H9 (cell line): ENCODE measurements at regions not wholly inside any gene's neighbourhood (a gene's known extent, or its start where the extent isn't known, plus 50 kb on each side); places are given as distances from the start of the nearest gene placed in this dataset.

ENCODE experiments used
- DNase-seq: peaks from one replicate; pipeline ENCODE4 v3.0.0-alpha.2; 2017
- H2AFZ ChIP-seq: one replicate; pipeline ENCODE4 v1.6.1; 2013; ENCODE audit warnings: mild to moderate bottlenecking, low read length, control low read depth, moderate library complexity
- H2AK5ac ChIP-seq: 2 replicates; pipeline ENCODE4 v1.6.1; 2013; ENCODE audit warnings: low read length, control low read depth, mixed read lengths; ENCODE audit not compliant: insufficient read length
- H2BK120ac ChIP-seq: one replicate; pipeline ENCODE4 v1.6.1; 2013; ENCODE audit warnings: low read depth, mild to moderate bottlenecking, low read length, control low read depth, inconsistent platforms; ENCODE audit not compliant: poor library complexity, severe bottlenecking
- H2BK12ac ChIP-seq: 2 replicates; pipeline ENCODE4 v1.6.1; 2013; ENCODE audit warnings: low read length, control low read depth, mixed read lengths, low read depth; ENCODE audit not compliant: insufficient read length
- H2BK15ac ChIP-seq: 2 replicates; pipeline ENCODE4 v1.6.1; 2013; ENCODE audit warnings: low read depth, low read length, control low read depth
- H2BK20ac ChIP-seq: one replicate; pipeline ENCODE4 v1.6.1; 2013; ENCODE audit warnings: low read depth, mild to moderate bottlenecking, low read length, control low read depth, inconsistent platforms; ENCODE audit not compliant: poor library complexity, severe bottlenecking
- H2BK5ac ChIP-seq: 2 replicates; pipeline ENCODE4 v1.6.1; 2013; ENCODE audit warnings: low read length, control low read depth, mixed read lengths; ENCODE audit not compliant: insufficient read length
- H3K14ac ChIP-seq: 2 replicates; pipeline ENCODE4 v1.6.1; 2013; ENCODE audit warnings: low read length, control low read depth; ENCODE audit not compliant: insufficient read depth
- H3K18ac ChIP-seq: 2 replicates; pipeline ENCODE4 v1.6.1; 2013; ENCODE audit warnings: low read depth, mild to moderate bottlenecking, mixed read lengths, low read length, control low read depth; ENCODE audit not compliant: insufficient read length
- H3K23ac ChIP-seq: 2 replicates; pipeline ENCODE4 v1.6.1; 2013; ENCODE audit warnings: low read length, control low read depth, mixed read lengths, low read depth; ENCODE audit not compliant: insufficient read length
- H3K23me2 ChIP-seq: 2 replicates; pipeline ENCODE4 v1.6.1; 2013; ENCODE audit warnings: low read depth, mild to moderate bottlenecking, mixed read lengths, low read length, control low read depth; ENCODE audit not compliant: insufficient read length, poor library complexity, severe bottlenecking
- H3K27ac ChIP-seq: 2 replicates; pipeline ENCODE4 v1.5.1; 2013; ENCODE audit warnings: low read length, control low read depth, mixed read lengths, low read depth; ENCODE audit not compliant: insufficient read length
- H3K27me3 ChIP-seq: 2 replicates; pipeline ENCODE4 v1.6.1; 2013; ENCODE audit warnings: low read length, control low read depth, inconsistent platforms; ENCODE audit not compliant: insufficient read depth
- H3K4ac ChIP-seq: 2 replicates; pipeline ENCODE4 v1.6.1; 2013; ENCODE audit warnings: low read depth, mild to moderate bottlenecking, control low read depth, inconsistent platforms, low read length, moderate library complexity
- H3K4me1 ChIP-seq: 2 replicates; pipeline ENCODE4 v1.6.1; 2013; ENCODE audit warnings: low read length, control low read depth, inconsistent platforms; ENCODE audit not compliant: insufficient read depth
- H3K4me2 ChIP-seq: 2 replicates; pipeline ENCODE4 v1.6.1; 2013; ENCODE audit warnings: low read length, control low read depth, mixed read lengths; ENCODE audit not compliant: insufficient read length, insufficient read depth
- H3K56ac ChIP-seq: 2 replicates; pipeline ENCODE4 v1.6.1; 2013; ENCODE audit warnings: low read depth, mild to moderate bottlenecking, mixed read lengths, low read length, control low read depth; ENCODE audit not compliant: insufficient read length
- H3K79me1 ChIP-seq: 2 replicates; pipeline ENCODE4 v1.6.1; 2013; ENCODE audit warnings: low read depth, mild to moderate bottlenecking, moderate library complexity, low read length, control low read depth, inconsistent platforms; ENCODE audit not compliant: insufficient read depth, poor library complexity, severe bottlenecking
- H3K79me2 ChIP-seq: 2 replicates; pipeline ENCODE4 v1.6.1; 2013; ENCODE audit warnings: low read length, control low read depth, inconsistent platforms; ENCODE audit not compliant: insufficient read depth
- H3K9ac ChIP-seq: 2 replicates; pipeline ENCODE4 v1.6.1; 2013; ENCODE audit warnings: low read length, control low read depth, mixed read lengths; ENCODE audit not compliant: insufficient read length; ENCODE audit errors: extremely low read depth
- H3K9me3 ChIP-seq: one replicate; pipeline ENCODE4 v1.6.1; 2013; ENCODE audit warnings: low read depth, low read length, inconsistent platforms; ENCODE audit not compliant: control insufficient read depth
- H3T11ph ChIP-seq: one replicate; pipeline ENCODE4 v1.6.1; 2013; ENCODE audit warnings: mild to moderate bottlenecking, low read length, control low read depth, inconsistent platforms
- H4K20me1 ChIP-seq: one replicate; pipeline ENCODE4 v1.6.1; 2013; ENCODE audit not compliant: control insufficient read depth, insufficient read length, insufficient read depth
- H4K5ac ChIP-seq: 2 replicates; pipeline ENCODE4 v1.6.1; 2013; ENCODE audit warnings: low read depth, mild to moderate bottlenecking, mixed read lengths, low read length, control low read depth; ENCODE audit not compliant: insufficient read length
- H4K8ac ChIP-seq: replicated peaks from 2 replicates; pipeline ENCODE4 v1.6.1; 2013; ENCODE audit warnings: low read length, control low read depth, mixed read lengths, low read depth; ENCODE audit not compliant: insufficient read length
- H4K91ac ChIP-seq: 2 replicates; pipeline ENCODE4 v1.6.1; 2013; ENCODE audit warnings: low read depth, mild to moderate bottlenecking, moderate library complexity, mixed read lengths, low read length, control low read depth; ENCODE audit not compliant: insufficient read length
- H3K27ac Mint-ChIP-seq, 3 experiments: 2 replicates in 2 of 3; 3 replicates in 1 of 3; pipeline ENCODE4 v1.8.0; 2020 to 2021; ENCODE audit warnings: mixed read lengths in 3 of 3, mild to moderate bottlenecking in 1 of 3, moderate library complexity in 1 of 3
- H3K27me3 Mint-ChIP-seq: 2 replicates; pipeline ENCODE4 v1.8.0; 2021; ENCODE audit warnings: low read depth, mild to moderate bottlenecking, moderate library complexity, mixed read lengths
- H3K36me3 Mint-ChIP-seq, 3 experiments: 2 replicates in 2 of 3; 3 replicates in 1 of 3; pipeline ENCODE4 v1.8.0; 2020 to 2021; ENCODE audit warnings: low read depth in 3 of 3, mixed read lengths in 3 of 3; ENCODE audit not compliant: insufficient read depth in 1 of 3
- H3K4me1 Mint-ChIP-seq, 2 experiments: 2 replicates each; pipeline ENCODE4 v1.8.0; 2020; ENCODE audit warnings: mixed read lengths in 2 of 2
- H3K4me3 Mint-ChIP-seq, 2 experiments: 2 replicates in 1 of 2; 3 replicates in 1 of 2; pipeline ENCODE4 v1.8.0; 2020 to 2021; ENCODE audit warnings: mild to moderate bottlenecking in 2 of 2, mixed read lengths in 2 of 2, moderate library complexity in 1 of 2
- H3K9me3 Mint-ChIP-seq, 2 experiments: 2 replicates in 1 of 2; 3 replicates in 1 of 2; pipeline ENCODE4 v1.8.0; 2020; ENCODE audit warnings: mild to moderate bottlenecking in 2 of 2, mixed read lengths in 2 of 2, moderate library complexity in 1 of 2
- WGBS: extraction: QIAGEN DNeasy Blood & Tissue Kit; methylation state at CpG from one replicate; pipeline ENCODE4 v1.1.7; 2013; ENCODE audit warnings: missing lambda C conversion rate, low lambda C conversion rate, mixed read lengths; ENCODE audit not compliant: insufficient read length; ENCODE audit errors: extremely low coverage; 5-methylcytosine and 5-hydroxymethylcytosine counted together
- TF ChIP-seq, protein P1 (sequence below): fragments of 200-600 bp; sonication (generic); conservative IDR thresholded peaks from 3 replicates; pipeline ENCODE4 v1.8.0; 2021; ENCODE audit warnings: antibody characterized with exemption, mild to moderate bottlenecking

GRCh38 chr16:27152121-27152520 is 51.2 kb upstream of the KDM8 start:
- no peak overlapping the region for H3K4me2 ChIP-seq
- Mint-ChIP-seq H3K27ac (no peak overlapping the region), H3K4me3 (no peak overlapping the region), H3K4me1 (peaks cover 9 to 13% of the 10 kb centered on the region in 2 experiments), H3K9me3 (peaks cover 0 to 5% of the 10 kb centered on the region in 2 experiments; a peak in 2 of 5 replicates), H3K36me3 (no peaks in the 10 kb centered on the region; a peak in 1 of 7 replicates), H3K27me3 (peaks cover 2% of the 10 kb centered on the region; the same call in 1 of the 2 replicates)
- H4K91ac ChIP-seq = no peak overlapping the region
- no peak for DNase-seq
- WGBS = no CpG with 5 or more reads among the region's 2 CpGs
- no peaks in the 10 kb centered on the region for H3K79me2 ChIP-seq
- no peak overlapping the region for H3K27ac ChIP-seq
- H4K8ac ChIP-seq = no peak overlapping the region
- no peak overlapping the region for H2AK5ac ChIP-seq
- H2BK20ac ChIP-seq = no peak overlapping the region
- H4K5ac ChIP-seq = no peak overlapping the region
- H2AFZ ChIP-seq = no peak overlapping the region
- H3K4ac ChIP-seq = no peak overlapping the region
- no peaks in the 10 kb centered on the region for H3K9me3 ChIP-seq
- H3K23ac ChIP-seq = no peak overlapping the region
- H3K4me1 ChIP-seq = no peaks in the 10 kb centered on the region; the same call in 1 of the 2 replicates
- no peak overlapping the region for H3T11ph ChIP-seq
- TF ChIP-seq, protein P1, sequence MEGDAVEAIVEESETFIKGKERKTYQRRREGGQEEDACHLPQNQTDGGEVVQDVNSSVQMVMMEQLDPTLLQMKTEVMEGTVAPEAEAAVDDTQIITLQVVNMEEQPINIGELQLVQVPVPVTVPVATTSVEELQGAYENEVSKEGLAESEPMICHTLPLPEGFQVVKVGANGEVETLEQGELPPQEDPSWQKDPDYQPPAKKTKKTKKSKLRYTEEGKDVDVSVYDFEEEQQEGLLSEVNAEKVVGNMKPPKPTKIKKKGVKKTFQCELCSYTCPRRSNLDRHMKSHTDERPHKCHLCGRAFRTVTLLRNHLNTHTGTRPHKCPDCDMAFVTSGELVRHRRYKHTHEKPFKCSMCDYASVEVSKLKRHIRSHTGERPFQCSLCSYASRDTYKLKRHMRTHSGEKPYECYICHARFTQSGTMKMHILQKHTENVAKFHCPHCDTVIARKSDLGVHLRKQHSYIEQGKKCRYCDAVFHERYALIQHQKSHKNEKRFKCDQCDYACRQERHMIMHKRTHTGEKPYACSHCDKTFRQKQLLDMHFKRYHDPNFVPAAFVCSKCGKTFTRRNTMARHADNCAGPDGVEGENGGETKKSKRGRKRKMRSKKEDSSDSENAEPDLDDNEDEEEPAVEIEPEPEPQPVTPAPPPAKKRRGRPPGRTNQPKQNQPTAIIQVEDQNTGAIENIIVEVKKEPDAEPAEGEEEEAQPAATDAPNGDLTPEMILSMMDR = no peak
- no peaks in the 10 kb centered on the region for H3K23me2 ChIP-seq
- no peaks in the 10 kb centered on the region for H3K79me1 ChIP-seq
- H2BK5ac ChIP-seq = no peak overlapping the region
- no peak overlapping the region for H3K9ac ChIP-seq
- no peak overlapping the region for H2BK120ac ChIP-seq
- H2BK12ac ChIP-seq = no peak overlapping the region
- no peak overlapping the region for H3K56ac ChIP-seq
- no peak overlapping the region for H2BK15ac ChIP-seq
- H3K27me3 ChIP-seq = no peaks in the 10 kb centered on the region
- H3K18ac ChIP-seq = no peak overlapping the region
- H3K14ac ChIP-seq = no peak overlapping the region
- no peaks in the 10 kb centered on the region for H4K20me1 ChIP-seq
